ENCODE measurements at regions not wholly inside any gene's neighbourhood (a gene's known extent, or its start where the extent isn't known, plus 50 kb on each side); places are given as distances from the start of the nearest gene placed in this dataset.

DNA sequence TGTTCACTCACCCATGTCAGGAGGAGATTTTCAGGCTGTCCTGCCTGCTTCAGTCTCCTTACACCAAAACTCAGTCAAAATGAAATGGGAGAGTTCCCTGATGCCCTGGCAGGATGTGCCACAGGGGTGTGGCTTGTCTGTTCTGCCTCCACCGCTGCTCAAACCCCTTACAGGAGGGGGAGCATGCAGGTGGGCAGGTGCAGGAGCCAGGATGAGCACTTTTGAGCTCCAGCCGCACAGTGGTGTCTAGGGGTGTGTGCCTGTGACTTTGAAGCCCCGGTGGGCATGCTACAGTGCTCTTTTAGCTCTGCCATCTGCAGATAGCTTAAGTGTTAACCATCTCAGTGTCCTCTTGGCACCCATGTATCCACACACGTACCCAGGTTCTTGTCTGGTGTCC lies 71.9 kb upstream of the IPO5 start:
- no peak overlapping the region for H3K9ac ChIP-seq (ENCODE audit: low read length)
- no peak overlapping the region for H2AFZ ChIP-seq (ENCODE audit: low read length)
- no peaks in the 10 kb centered on the region for H3K9me2 ChIP-seq (ENCODE audit: low read depth, low read length)
- no peak for TF ChIP-seq EZH2 (IDR thresholded peaks at IDR 0.05; ENCODE audit: borderline replicate concordance, low read length)
- TF ChIP-seq CTCF (IDR thresholded peaks at IDR 0.05; ENCODE audit: low read length): no peak
- no peaks in the 10 kb centered on the region for H3K36me3 ChIP-seq (ENCODE audit: insufficient read depth, low read length)
- H3K79me2 ChIP-seq (ENCODE audit: insufficient read depth, low read length): no peaks in the 10 kb centered on the region
- H3K4me1 ChIP-seq (ENCODE audit: insufficient read depth, low read length, severe bottlenecking): no peaks in the 10 kb centered on the region
- H3F3A ChIP-seq (ENCODE audit: insufficient read depth, low read length): no peaks in the 10 kb centered on the region
- no peak overlapping the region for H3K4me3 ChIP-seq (ENCODE audit: low read depth, low read length, poor library complexity, severe bottlenecking)
- H3K4me2 ChIP-seq (ENCODE audit: low read length): no peak overlapping the region
- H3K27me3 ChIP-seq (ENCODE audit: insufficient read depth, low read length): no peaks in the 10 kb centered on the region
- no peaks in the 10 kb centered on the region for H3K9me3 ChIP-seq (ENCODE audit: low read length)
- H3K27ac ChIP-seq (ENCODE audit: low read depth, low read length, poor library complexity, severe bottlenecking): no peak overlapping the region
- no peaks in the 10 kb centered on the region for H4K20me1 ChIP-seq (ENCODE audit: insufficient read depth, low read length)

- no peak overlapping the region for H3K9ac ChIP-seq (ENCODE audit: low read length)
- no peak overlapping the region for H3K4me3 ChIP-seq (ENCODE audit: low read depth, low read length, poor library complexity, severe bottlenecking)
- H2AFZ ChIP-seq (ENCODE audit: low read length): no peak overlapping the region
- no peaks in the 10 kb centered on the region for H3K9me2 ChIP-seq (ENCODE audit: low read depth, low read length)
- TF ChIP-seq CTCF (IDR thresholded peaks at IDR 0.05; ENCODE audit: low read length): no peak
- no peak for TF ChIP-seq EZH2 (IDR thresholded peaks at IDR 0.05; ENCODE audit: borderline replicate concordance, low read length)
- no peaks in the 10 kb centered on the region for H3K27me3 ChIP-seq (ENCODE audit: insufficient read depth, low read length)
- H3K27ac ChIP-seq (ENCODE audit: low read depth, low read length, poor library complexity, severe bottlenecking): no peak overlapping the region
- no peaks in the 10 kb centered on the region for H3K9me3 ChIP-seq (ENCODE audit: low read length)
- no peaks in the 10 kb centered on the region for H3F3A ChIP-seq (ENCODE audit: insufficient read depth, low read length)
- H3K36me3 ChIP-seq (ENCODE audit: insufficient read depth, low read length): no peaks in the 10 kb centered on the region
- no peaks in the 10 kb centered on the region for H3K4me1 ChIP-seq (ENCODE audit: insufficient read depth, low read length, severe bottlenecking)
- no peaks in the 10 kb centered on the region for H3K79me2 ChIP-seq (ENCODE audit: insufficient read depth, low read length)
- H3K4me2 ChIP-seq (ENCODE audit: low read length): no peak overlapping the region
- H4K20me1 ChIP-seq (ENCODE audit: insufficient read depth, low read length): no peaks in the 10 kb centered on the region
Measured at GRCh38 chr13:97883396-97883795, 70.1 kb upstream of the IPO5 start.

GRCh38 chr13:97884707-97885468 lies 68.6 kb upstream of the IPO5 start:
- no peak overlapping the region for H3K4me2 ChIP-seq (ENCODE audit: low read length)
- H3K4me3 ChIP-seq (ENCODE audit: low read depth, low read length, poor library complexity, severe bottlenecking): no peak overlapping the region
- H4K20me1 ChIP-seq (ENCODE audit: insufficient read depth, low read length): no peaks in the 10 kb centered on the region
- TF ChIP-seq CTCF (IDR thresholded peaks at IDR 0.05; ENCODE audit: low read length): no peak
- TF ChIP-seq EZH2 (IDR thresholded peaks at IDR 0.05; ENCODE audit: borderline replicate concordance, low read length): no peak
- no peaks in the 10 kb centered on the region for H3K9me3 ChIP-seq (ENCODE audit: low read length)
- no peaks in the 10 kb centered on the region for H3K79me2 ChIP-seq (ENCODE audit: insufficient read depth, low read length)
- H3K27ac ChIP-seq (ENCODE audit: low read depth, low read length, poor library complexity, severe bottlenecking): no peak overlapping the region
- no peaks in the 10 kb centered on the region for H3F3A ChIP-seq (ENCODE audit: insufficient read depth, low read length)
- H3K9ac ChIP-seq (ENCODE audit: low read length): no peak overlapping the region
- H2AFZ ChIP-seq (ENCODE audit: low read length): no peak overlapping the region
- no peaks in the 10 kb centered on the region for H3K36me3 ChIP-seq (ENCODE audit: insufficient read depth, low read length)
- H3K9me2 ChIP-seq (ENCODE audit: low read depth, low read length): no peaks in the 10 kb centered on the region
- no peaks in the 10 kb centered on the region for H3K27me3 ChIP-seq (ENCODE audit: insufficient read depth, low read length)
- H3K4me1 ChIP-seq (ENCODE audit: insufficient read depth, low read length, severe bottlenecking): no peaks in the 10 kb centered on the region

Measured in OCI-LY1 (cell line).